ENCODE measurements at regions not wholly inside any gene's neighbourhood (a gene's known extent, or its start where the extent isn't known, plus 50 kb on each side); places are given as distances from the start of the nearest gene placed in this dataset.
"Not testable (repeated sequence)": the region's sequence is repeated elsewhere in the genome, so short reads cannot be mapped to it uniquely, and the experiment has no call there.

- DNase-seq = peak; percentile 33
Observed at GRCh38 chr1:120357046-120357445, 57.8 kb upstream of the NBPF8 start.

DNA sequence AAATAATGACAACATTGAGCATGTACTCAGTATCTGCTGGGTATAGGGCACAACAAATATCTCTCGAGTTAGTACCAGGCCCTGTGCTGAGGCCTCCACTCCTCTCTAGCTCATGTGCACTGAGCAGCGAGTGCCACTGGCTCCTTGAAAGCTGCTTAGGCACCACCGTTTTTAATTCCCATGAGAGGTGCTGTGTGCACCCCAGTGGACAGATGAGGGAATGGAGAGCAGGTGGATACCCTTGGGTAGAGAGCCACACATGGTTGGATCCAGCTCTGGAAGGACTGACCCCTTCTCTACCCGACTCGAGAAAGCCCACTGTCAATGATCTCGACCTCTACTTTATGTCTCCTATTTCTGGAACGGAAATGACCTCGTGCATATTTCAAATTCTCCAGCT, 58.7 kb upstream of the NBPF8 start:
- DNase-seq = not testable (repeated sequence)

DNA sequence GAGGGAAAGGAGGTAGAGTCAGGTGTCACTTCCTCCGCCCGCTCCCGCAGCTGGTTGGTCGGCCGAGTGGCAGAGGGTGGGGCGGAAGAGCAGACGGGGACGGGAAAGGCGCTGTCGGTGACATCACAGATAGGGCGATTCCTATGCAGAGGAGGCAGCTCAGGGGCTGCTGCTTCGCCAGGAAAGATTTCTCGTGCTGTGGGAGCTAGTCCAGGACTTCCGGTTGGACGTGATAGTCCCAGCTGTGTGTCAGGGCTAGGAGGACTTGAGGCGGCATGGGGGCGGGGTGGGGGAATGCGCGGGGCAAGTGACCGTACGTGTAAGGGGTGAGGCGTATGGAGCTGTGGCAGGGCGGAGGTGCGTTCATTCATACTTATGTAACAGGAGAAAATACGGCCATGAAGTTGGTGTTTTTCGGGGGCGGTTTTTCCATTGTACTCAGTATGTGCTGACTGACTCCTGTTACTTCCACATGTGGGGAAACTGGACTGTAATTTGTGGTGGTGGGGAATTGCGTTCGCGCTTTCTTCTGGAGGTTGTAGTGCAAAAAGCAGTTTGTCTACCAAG, 60.1 kb upstream of the NBPF8 start:
- peak; percentile 45 for DNase-seq

- peak; percentile 32 for DNase-seq
Observed at GRCh38 chr1:120342231-120343073, 72.4 kb upstream of the NBPF8 start.

GRCh38 chr1:120341756-120342155, 73.1 kb upstream of the NBPF8 start:
- DNase-seq = peak; percentile 29

DNA sequence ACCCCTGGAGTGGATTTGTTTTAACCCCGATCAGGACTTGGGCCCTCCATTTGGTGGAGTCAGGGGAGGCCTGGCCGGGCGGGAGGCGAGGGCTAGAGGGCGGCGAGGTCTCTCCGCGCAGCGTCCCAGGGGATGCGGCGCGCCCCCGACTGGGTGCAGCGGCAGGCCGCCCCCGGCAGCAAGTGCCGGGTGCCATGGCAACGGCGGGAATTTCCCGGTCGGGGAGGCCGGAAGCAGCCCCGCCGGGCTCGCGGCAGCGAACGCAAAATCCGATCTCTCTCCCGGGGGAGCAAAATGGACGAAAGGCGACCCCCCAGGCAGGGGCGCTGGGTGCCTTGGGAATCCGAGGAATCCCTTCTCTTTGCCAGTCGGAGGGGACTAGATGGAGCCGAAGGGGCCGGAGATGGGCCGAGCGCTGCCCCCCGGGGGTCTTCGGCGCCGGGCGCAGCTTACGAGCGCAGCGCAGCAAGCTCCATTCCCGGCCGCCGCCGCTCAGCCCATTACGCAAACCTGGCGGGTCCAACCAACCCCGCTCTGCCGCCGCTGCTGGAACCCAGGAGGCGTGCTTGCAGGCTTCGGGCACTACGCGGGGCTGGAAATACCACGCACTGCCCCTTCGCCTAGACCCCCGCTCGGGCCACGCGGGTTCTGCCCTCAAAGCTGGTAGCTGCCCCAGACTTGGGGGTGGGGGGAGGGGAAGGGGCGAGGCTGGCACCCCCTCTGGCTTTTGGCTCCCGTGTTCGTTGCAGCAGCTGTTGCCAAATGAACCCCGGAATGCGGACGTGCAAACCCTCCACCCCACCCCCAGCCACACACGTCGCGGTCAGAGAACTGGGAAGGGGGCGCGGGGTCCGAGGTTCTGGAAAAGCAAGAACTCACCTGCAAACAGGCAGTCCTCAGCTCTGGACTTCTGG, 73.7 kb upstream of the NBPF8 start:
- peak; percentile 51 for DNase-seq

DNA sequence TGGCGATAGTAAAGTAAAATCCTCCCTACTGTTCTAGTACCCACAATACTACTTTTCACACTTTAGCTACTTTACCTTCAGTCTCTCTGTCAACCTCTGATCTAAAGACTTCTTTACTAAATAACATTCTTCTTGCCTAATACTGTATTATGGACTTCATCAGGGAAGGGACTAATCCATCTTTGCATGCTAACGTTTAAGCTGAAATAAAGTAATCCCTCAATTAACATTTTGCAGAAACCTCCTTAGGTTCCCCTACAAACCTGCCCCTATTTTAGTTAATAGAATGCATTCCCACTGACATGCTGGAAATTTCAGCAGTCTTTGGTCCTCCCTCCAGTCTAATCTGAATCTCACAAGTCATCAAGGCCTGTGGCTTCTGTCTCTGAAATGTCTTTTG, 99.1 kb upstream of the NBPF8 start:
- not testable (repeated sequence) for DNase-seq

- not testable (repeated sequence) for DNase-seq
Observed at GRCh38 chr1:120311930-120312329, 102.9 kb upstream of the NBPF8 start.

DNA sequence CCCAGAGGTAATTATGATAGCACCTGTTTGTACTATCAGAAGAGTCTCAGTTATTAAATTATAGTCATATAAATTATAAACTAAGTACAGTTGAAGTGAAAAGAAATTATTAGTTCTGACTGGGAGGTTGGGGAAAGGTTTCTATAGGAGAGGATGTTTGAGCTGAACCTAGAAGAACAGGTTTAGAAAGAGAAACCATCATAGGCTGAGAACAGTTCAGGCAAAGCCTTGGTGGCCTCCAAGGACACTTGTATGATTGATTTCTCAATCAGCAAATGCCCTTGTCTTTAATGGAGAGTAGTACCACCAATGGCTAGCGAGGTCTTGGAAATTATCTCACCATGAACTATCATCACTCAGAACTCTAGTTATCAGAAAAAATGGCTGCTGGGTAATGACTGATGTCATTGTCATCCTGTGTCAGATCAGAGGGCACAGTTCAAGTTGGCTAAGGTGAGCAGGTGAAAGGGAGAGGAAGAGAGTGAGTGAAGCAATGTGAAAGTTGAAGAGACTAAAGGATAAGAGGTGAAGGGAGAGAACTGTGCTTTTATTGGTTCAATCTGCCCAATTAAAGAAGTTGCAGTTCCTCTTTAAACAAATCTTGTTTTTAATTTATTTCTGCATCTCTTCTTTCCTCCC, 105.8 kb upstream of the NBPF8 start:
- not testable (repeated sequence) for DNase-seq

DNA sequence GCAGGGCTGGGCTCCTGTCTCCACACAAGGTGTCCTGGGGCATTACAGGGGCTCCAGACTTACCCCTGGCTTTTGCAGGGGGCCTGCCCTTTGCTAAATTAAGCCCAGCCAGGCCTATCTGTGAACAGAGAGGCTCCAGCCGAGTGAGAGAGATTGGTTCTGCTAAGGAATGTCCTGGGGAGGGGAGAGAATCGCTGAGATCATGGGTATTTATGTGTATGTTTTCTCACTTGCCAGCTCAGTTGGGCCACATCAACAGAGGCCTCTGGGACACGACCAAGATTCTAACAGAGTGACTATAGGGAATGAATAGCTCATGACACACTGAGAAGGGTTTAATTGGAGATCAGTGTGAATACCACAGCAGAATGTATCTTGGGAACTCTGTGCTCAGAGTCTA, 109.8 kb upstream of the NBPF8 start:
- DNase-seq = not testable (repeated sequence)

- not testable (repeated sequence) for DNase-seq
Observed at GRCh38 chr1:120304341-120304740, 110.5 kb upstream of the NBPF8 start.

GRCh38 chr1:120299433-120300057, 115.3 kb upstream of the NBPF8 start:
- DNase-seq = not testable (repeated sequence)

DNA sequence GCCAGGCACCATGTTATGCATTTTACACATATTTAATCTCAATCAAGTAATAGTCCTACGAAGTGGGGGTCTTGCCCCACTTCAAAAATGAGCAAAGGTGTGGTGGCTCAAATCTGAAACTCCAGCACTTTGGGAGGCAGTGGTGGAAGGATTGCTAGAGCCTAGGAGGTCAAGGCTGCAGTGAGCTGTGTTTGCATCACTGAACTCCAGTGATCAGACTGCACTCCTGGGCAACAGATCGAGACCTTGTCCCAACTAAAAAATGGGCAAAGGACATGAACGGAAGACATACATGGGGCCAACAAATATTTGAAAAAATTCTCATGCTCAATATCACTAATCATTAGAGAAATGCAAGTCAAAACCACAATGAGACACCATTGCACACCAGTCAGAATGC, 116.3 kb upstream of the NBPF8 start:
- DNase-seq = not testable (repeated sequence)

GRCh38 chr1:120297345-120297953, 117.4 kb upstream of the NBPF8 start:
- not testable (repeated sequence) for DNase-seq

GRCh38 chr1:120290105-120290504, 113.8 kb upstream of the SEC22B start:
- not testable (repeated sequence) for DNase-seq

DNA sequence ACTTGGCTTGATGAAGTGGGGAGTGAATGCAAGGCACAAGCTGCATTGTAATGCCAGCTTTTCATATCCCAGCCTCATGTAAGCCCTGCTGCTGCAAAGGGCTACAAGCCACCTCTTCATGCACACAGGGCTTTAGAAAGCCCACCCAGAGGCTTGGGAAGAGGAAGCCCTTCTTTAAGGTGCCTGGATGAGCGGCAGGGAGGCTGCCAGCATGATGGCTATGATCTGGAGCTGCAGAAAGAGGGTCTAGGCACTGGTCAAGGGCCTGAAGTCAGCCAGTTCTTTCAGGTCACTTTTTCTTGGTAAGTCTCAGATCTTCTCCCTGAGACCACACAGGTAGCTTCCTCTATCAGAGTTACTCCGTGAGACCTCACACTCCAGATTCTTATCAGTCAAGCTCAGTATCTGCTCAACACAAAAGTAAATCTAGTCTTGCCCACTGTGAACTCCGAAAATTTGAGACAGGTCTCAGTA, 113.3 kb upstream of the SEC22B start:
- DNase-seq = not testable (repeated sequence)

DNA sequence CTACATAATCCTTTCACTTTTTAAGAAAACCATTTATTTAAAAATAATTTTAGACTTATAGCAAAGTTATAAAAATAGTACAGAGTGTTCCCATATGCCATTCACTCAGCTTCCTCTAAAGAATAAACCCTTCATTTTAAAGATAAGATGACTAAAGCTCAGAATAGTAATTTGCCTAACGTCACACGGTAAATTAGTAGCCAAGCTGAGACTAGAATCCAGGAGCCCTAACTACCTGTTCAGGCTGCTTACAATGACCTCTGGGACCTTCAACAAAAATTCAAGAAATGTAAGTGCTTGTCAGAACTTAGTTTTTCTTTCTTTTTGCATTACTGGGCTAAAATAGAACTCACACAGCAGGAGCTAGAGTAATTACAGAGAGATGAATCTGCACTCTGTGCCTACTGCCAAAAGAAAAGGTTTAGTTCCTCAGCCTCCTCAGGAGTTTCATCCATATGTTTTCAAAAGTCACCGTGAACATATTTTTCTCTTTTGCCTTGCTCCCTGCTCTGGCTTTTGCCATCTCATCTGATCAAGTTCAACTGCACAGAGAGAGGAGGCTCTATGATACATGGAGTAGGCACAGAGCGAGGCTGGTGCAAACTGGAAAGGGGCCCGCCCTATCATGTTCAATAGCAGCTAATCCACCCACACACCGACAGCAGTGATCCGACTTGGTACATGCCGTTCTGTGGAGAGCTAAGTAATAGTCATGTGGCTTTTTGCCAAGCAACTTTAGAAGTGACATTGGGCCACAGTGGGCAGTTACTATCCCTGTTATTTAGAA, 112.7 kb upstream of the SEC22B start:
- DNase-seq = not testable (repeated sequence)

- not testable (repeated sequence) for DNase-seq
Observed at GRCh38 chr1:120288167-120288566, 111.8 kb upstream of the SEC22B start.

DNA sequence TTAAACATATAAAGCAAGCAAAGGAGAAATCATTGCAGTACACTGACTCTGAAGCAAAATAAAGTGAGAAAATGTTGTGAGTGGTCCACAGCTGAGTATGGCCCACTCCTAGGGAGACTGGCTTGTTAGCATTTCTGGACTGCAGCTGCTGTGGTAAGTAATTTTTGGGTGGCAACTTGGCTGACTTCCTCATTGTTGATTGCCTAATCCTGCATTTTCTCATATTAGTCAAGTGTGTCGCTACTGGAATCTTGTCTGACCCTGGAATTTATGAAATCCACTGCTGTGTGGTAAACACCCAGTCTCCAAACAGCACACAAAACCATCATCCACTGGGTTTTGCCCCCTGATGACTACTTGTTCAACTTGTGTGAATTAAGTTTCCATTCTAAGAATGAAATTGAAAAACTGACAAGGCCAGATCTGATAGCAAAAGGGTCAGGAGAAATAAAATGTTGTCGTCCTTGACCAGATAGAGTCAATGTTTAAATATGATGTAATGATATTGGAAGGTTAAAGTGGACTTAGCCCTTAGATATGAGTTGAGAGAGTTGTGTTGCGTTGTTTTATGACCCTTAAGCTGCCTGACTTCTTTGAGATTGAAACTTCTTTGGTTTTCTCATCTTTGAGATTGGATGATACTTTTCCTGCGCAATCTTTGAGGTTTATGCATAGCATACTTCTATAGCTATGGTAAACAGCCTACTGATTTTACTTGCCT, 106.6 kb upstream of the SEC22B start:
- not testable (repeated sequence) for DNase-seq

GRCh38 chr1:120278259-120278610, 101.9 kb upstream of the SEC22B start:
- not testable (repeated sequence) for DNase-seq
